ENCODE measurements at regions not wholly inside any gene's neighbourhood (a gene's known extent, or its start where the extent isn't known, plus 50 kb on each side); places are given as distances from the start of the nearest gene placed in this dataset.
"Not testable (repeated sequence)": the region's sequence is repeated elsewhere in the genome, so short reads cannot be mapped to it uniquely, and the experiment has no call there.

DNA sequence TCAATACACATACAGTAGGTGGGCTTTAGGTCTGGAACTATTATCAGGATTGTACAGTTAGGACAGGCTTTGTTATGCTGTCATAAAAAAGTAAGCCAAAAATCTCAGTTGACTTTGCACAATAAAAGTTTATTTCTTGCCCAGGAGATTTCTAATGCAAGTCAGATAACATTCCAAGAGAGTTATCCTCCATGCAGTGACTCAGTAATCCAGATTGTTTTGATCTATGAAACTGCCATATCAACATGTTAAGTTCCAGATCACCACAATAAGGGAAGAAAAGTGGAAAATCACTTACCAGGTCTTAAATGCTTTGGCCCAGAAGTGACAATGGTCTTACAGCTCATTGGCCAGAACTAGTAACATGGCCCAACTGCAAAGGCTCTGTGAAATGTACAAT is 636.2 kb upstream of the KLF12 start:
- DNase-seq, result no peak

- no peak for DNase-seq
Measured at GRCh38 chr13:74769333-74769732, 635.1 kb upstream of the KLF12 start.

GRCh38 chr13:74768521-74769085 is 634.4 kb upstream of the KLF12 start:
- no peak for DNase-seq

DNA sequence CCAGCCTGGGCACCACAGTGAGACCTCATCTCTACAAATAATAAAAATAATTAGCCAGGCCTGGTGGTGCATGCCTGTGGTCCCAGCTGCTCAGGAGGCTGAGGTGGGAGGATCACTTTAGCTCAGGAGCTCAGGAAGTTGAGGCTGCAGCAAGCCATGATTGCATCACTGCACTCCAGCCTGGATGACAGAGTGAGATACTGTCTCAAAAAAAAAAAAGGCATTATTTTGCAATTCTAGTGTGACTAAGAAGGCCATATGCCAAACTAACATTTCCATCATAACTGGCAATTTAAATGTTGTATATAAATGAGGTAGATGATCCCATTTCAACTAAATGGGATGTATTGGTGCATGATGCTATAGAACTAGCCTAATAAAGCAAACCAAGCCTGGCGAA is 632.8 kb upstream of the KLF12 start:
- no peak for DNase-seq

DNA sequence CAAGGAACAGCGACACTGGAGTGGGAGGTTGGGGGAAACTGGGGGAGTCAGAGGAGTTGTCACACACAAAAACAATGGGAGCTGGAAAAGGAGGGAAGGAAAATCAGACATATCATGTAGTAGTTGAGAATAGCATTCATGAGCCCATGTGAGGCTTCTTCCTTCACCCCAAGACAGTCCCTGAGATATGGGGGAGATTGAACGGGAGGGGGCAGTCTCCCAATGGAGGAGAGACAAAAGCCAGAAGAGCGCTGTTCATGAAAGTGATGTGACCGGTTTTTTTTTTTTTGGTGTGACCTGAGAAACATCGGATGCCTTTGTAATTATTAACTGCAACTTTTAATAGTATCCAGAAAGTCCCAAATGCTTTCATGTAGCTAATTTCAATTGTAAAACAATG is 631.8 kb upstream of the KLF12 start:
- DNase-seq, result no peak

DNA sequence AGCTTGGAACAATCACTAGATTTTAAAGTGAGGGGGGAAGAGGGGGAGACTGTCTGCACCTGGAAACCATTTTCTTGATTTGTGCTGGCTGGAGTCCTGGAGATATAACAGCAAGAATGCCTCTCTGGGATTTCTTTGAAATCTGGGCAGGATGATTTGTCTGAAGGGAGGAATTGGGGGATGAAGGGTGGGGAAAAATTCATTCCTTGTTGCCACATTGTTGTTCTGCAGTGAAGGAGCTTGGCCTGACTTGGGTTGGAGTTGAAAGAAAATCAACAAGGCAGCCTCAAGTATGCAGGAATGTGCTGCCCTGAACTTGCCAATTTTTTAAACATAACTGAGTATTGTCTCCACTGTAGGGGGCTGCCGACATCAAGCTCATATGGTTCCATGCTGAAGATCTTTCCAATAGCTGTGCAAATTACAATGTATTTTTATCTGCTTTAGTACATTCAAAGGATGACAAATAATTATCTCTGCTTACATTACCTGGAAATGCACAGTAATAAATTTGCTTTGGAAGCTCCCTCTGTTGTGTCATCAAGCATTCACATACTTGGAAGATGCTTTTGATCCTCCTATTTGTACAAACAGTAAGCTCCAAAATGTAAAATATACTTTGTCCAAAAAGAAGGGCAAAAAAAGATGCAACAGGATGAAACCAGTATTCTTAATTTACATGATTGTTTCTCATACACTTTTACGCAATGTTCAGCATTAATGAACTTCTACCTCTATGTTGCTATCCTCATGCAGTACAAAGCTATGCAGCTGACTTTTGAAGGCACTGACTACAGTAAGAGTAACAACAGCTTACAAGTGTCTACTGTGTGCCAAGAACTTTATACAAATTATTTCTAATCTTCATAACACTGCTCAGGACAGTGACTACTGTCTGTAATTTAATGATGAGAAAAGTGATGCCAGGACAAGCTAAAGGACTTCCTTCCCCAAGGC is 627.9 kb upstream of the KLF12 start:
- DNase-seq, result no peak

- DNase-seq, result no peak
Measured at GRCh38 chr13:74758188-74758587, 624.0 kb upstream of the KLF12 start.

- DNase-seq, result no peak
Measured at GRCh38 chr13:74755065-74755464, 620.9 kb upstream of the KLF12 start.

- DNase-seq, result no peak
Measured at GRCh38 chr13:74751739-74752138, 617.5 kb upstream of the KLF12 start.

GRCh38 chr13:74747186-74747955 is 613.2 kb upstream of the KLF12 start:
- DNase-seq, result no peak

DNA sequence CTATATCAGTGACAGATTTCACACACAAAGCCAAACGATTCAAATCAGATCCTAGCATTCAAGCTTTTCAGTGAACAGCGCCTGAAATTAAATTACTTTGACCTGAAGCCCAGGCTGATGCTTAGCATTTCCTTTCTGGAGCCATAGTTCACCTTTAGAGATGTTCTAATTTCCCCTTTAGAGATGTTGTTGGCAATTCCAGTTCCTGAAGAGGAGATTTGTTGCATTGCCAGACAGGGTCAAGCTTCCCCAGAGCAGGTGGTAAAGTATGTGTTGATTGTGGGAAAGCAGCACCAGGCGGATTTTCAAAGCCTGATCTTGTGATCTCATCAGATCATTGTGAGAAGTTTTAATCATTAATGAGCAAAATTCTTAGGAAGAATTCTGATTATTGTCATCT is 609.8 kb upstream of the KLF12 start:
- DNase-seq, result no peak

DNA sequence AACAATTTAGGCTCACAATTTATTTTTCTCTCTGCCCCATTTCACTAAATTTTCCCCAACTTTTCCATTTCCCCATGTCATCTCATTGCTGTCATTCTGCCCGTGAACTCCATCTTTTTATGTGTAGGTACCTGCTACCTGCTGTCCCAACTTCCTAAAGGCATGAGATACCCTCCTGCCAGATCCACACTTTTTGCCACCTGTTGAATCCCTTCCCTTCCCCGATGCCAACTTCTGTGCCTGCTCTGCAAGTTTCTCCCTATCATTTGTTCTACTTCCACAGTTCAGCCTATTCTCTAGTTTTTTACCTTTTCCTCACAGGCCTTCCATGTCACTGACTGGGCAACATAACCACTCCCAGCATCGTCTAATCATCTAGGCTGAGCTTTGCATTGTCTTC is 607.5 kb upstream of the KLF12 start:
- DNase-seq, result no peak

GRCh38 chr13:74732736-74733385 is 598.7 kb upstream of the KLF12 start:
- no peak for DNase-seq

DNA sequence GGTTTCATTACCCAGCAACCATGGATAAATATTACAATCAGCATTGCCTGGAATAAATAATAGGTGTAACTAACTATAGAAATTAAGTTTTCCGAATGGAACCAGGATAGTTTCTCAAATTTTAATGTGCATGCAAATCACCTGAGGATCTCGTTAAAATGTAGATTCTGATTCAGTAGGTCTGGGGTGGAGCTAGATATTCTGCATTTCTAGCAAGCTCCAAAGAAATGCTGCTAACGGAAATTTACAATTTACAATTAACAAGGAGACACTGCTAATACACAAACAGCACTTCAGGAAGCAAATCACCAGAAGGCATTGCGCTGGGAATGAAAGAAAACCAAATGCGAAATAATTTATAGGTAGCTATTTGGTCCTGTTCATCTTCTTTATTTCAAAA is 597.5 kb upstream of the KLF12 start:
- DNase-seq, result no peak

GRCh38 chr13:74730556-74731331 is 596.5 kb upstream of the KLF12 start:
- DNase-seq, result no peak

- no peak for DNase-seq
Measured at GRCh38 chr13:74726206-74726605, 592.0 kb upstream of the KLF12 start.

DNA sequence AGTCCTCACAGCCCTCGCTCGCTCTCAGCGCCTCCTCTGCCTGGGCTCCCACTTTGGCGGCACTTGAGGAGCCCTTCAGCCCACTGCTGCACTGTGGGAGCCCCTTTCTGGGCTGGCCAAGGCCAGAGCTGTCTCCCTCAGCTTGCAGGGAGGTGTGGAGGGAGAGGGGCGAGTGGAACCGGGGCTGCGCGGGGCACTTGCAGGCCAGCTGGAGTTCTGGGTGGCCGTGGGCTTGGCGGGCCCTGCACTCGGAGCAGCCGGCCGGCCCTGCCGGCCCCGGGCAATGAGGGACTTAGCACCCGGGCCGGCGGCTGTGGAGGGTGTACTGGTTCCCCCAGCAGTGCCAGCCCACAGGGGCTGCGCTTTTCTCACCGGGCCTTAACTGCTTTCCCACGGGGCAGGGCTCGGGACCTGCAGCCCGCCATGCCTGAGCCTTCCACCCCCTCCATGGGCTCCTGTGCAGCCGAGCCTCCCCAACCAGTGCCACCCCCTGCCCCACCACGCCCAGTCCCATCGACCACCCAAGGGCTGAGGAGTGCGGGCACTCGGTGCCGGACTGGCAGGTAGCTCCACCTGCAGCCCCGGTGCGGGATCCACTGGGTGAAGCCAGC is 584.1 kb upstream of the KLF12 start:
- not testable (repeated sequence) for DNase-seq

DNA sequence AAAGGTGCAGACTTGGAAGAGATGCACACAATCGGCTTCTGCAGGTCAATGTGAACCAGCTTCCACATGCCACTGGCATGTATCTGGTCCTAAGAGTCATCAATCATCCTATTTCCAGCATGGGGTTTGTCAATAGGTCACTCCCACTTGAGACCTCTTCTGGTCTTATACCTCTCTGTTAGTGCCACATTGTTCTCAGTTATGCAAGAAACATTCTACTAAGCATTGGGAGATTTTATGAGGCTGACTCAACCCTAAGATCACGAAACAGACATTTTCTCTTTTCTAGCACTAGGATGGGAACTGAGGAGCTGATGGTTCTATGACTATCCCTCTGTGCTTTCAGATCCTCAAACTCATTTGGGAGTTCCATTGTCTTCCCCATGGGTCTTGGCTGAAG is 581.5 kb upstream of the KLF12 start:
- DNase-seq, result no peak

- DNase-seq, result no peak
Measured at GRCh38 chr13:74710006-74710405, 575.8 kb upstream of the KLF12 start.

DNA sequence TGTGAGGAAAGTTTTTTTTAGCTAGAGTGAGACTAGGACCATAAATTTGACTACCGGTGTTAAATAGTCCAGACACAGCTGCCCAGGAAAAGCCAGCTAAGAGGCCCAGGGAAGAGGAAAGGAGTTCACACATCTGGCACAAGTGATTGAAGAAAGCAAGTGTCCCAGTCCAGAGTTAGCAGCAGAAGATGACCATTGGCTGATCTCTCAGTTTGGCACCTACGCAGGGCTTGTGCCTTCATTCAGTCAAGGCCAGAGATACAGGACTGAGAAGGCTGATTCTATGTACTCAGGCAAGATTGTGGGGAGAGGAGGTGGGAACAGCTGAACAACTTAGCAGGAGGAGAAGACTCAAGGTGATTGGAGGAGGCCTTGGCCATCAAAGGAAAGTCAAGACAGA is 575.0 kb upstream of the KLF12 start:
- no peak for DNase-seq

GRCh38 chr13:74708629-74709028 is 574.4 kb upstream of the KLF12 start:
- no peak for DNase-seq

- no peak for DNase-seq
Measured at GRCh38 chr13:74707291-74707690, 573.1 kb upstream of the KLF12 start.

Measured in 8988T (cell line).